Stimulated activated effector memory CD8-positive, alpha-beta T cell treated with anti-CD3 and anti-CD28 coated beads, Interleukin-12 subunit alpha, Interleukin-12 subunit beta, amount 100 ng/mL, for 72 hours (primary cell): ENCODE measurements at regions not wholly inside any gene's neighbourhood (a gene's known extent, or its start where the extent isn't known, plus 50 kb on each side); places are given as distances from the start of the nearest gene placed in this dataset.

ENCODE experiments used
- ATAC-seq: fragments of 150-1000 bp; cut with Tn5 transposase; 2 replicates; pipeline ENCODE4 v1.10.0; 2021
- DNase-seq, 2 donors: peaks; one replicate each; pipeline ENCODE4 v3.0.0; 2021 to 2022; ENCODE audit warnings: low spot score in 2 of 2
- H3K27ac Mint-ChIP-seq: one replicate; pipeline ENCODE4 v1.8.0; 2022; ENCODE audit warnings: mild to moderate bottlenecking, mixed read lengths
- H3K36me3 Mint-ChIP-seq: one replicate; pipeline ENCODE4 v1.8.0; 2022; ENCODE audit warnings: mild to moderate bottlenecking, mixed read lengths
- H3K4me1 Mint-ChIP-seq: one replicate; pipeline ENCODE4 v1.8.0; 2022; ENCODE audit warnings: mixed read lengths
- H3K4me3 Mint-ChIP-seq: one replicate; pipeline ENCODE4 v1.8.0; 2022; ENCODE audit warnings: mild to moderate bottlenecking, mixed read lengths
- H3K9me3 Mint-ChIP-seq: one replicate; pipeline ENCODE4 v1.8.0; 2022; ENCODE audit warnings: mixed read lengths

DNA sequence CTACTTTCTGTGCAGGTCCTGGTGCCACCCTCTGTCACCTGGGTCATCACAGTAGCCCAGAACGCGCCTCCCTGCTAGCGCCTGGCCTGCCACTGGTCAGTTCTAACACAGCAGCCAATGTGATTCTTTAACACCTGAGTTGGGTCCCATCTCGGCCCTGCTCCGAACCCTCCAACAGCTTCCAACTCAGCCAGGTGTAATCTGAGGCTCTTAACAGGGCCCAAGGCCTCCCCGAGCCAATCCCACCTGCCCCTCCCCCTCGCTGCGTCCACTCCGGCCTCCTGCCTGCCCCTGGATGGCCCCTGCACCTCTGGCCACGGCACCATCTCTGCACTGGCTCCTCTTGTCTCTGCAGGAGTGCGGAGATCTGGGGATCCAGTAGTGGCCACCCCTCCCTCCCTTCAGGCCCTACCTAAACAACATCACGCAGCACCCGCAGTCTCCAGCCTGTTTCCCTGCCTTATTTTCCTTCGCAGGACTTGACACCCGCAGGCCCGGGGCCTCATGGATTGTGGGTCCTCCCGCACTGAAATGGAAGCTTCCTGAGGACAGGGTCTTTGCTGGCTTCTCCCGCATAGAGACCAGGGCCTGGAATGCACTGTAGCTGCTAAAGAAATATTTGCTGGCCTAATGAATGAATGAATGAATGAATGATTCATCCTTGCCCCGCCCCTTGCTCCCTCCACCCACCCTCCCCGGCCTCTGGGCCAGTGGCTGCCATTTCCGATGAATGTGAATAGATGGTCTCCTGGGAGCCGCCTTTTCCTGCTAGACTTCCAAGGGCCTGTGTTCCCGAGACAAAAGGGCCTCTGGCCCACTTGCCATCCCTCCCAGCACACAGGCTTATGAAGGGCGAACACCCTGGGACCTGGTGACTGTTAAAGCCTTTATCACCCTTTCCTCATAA, 174.8 kb upstream of the FOXF1 start:
- no peak for DNase-seq
- Mint-ChIP-seq H3K4me3 (no peak overlapping the region), H3K9me3 (no peaks in the 10 kb centered on the region), H3K27ac (no peak overlapping the region), H3K4me1 (no peaks in the 10 kb centered on the region), H3K36me3 (no peaks in the 10 kb centered on the region)
- ATAC-seq, result no peak

DNA sequence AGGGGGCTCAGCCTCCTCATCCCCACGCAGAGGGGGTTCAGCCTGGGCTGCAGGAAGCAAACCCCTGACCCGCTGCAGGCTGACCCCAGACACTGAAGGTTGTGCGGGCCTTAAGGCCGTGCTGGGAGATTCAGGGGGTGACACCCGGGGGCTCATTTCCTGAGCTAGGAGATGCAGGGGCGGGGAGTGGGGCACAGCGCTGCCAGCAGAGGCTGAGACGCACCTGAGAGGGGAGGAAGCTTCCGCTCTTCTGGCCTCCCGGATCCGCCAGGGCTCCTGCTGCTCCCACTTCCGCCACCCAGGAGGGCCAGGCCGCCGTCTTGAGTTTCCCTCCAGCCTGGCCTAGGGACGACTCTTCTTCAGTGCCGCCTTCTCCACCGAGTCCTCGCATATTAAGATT, 173.2 kb upstream of the FOXF1 start:
- DNase-seq (no peak), ATAC-seq (no peak)
- H3K27ac Mint-ChIP-seq, result no peak overlapping the region
- H3K36me3 Mint-ChIP-seq, result no peaks in the 10 kb centered on the region
- no peak overlapping the region for H3K4me3 Mint-ChIP-seq
- no peaks in the 10 kb centered on the region for H3K4me1 Mint-ChIP-seq
- H3K9me3 Mint-ChIP-seq, result no peaks in the 10 kb centered on the region

DNA sequence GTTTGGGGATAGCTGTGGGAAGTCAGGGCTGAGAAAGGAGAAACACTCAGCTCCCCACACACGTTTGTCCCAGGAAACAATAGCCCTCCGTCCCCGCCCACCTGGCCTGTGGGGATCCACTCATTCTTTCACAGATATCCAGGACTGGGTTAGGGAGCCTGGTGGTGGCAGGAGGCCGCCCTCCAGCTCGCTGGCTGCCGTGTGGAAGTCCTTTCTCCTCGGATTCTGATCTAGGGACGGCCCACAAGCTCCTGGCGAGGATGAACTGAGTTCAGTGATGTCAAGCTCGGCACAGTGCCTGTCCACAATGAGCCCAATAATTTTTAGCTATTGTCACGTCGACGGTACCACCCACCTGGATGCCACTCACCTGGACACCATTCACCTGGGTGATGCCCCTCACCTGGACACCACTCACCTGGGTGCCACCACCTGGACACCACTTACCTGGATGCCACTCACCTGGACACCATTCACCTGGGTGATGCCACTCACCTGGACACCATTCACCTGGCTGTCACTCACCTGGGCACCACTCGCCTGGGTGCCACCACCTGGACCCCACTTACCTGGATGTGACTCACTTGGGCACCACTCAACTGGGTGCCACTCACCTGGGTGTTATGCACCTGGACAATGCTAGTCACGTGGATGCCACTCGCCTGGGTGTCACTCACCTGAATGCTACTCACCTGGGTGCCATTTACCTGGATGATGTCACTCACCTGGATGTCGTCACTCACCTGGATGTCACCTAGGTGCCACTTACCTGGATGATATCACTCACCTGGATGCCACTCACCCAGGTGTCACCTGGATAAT, 172.5 kb upstream of the FOXF1 start:
- no peak for DNase-seq
- ATAC-seq, result no peak
- Mint-ChIP-seq H3K27ac (no peak overlapping the region), H3K4me1 (no peaks in the 10 kb centered on the region), H3K9me3 (no peaks in the 10 kb centered on the region), H3K36me3 (no peaks in the 10 kb centered on the region), H3K4me3 (no peak overlapping the region)

DNA sequence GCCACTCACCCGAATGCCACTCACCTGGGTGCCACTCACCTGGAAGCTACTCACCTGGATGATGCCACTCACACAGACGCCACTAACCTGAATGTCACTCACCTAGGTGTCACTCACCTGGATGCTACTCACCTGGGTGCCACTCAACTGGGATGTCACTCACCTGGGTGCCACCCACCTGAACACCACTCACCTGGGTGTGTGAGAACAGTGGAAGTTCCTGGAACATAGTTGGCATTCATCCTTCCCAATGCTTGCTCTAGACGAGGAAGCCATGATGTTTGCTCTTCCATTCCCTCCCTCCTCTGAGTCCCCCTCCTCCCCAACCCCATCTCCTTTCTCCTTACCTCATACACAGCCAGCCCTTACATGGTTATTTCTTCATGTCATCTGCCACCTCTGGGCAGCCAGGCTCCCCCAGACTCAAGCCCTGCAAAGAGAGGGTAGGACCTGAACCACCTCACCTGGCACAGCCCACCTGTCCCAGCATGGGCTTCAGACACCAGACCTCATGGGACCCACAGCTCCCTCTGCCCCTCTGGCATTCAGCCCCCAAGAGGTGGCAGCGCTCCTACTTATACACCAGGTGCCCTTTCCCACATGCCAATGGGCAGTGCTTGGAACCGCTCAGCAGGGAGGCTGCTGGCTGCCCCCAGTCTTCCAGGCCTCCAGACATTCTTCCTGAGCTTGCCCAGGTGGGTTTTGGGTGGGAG, 171.8 kb upstream of the FOXF1 start:
- Mint-ChIP-seq H3K27ac (no peak overlapping the region), H3K4me1 (peaks cover 5% of the 10 kb centered on the region), H3K9me3 (no peaks in the 10 kb centered on the region), H3K4me3 (no peak overlapping the region), H3K36me3 (no peaks in the 10 kb centered on the region)
- DNase-seq, result no peak
- ATAC-seq, result no peak

DNA sequence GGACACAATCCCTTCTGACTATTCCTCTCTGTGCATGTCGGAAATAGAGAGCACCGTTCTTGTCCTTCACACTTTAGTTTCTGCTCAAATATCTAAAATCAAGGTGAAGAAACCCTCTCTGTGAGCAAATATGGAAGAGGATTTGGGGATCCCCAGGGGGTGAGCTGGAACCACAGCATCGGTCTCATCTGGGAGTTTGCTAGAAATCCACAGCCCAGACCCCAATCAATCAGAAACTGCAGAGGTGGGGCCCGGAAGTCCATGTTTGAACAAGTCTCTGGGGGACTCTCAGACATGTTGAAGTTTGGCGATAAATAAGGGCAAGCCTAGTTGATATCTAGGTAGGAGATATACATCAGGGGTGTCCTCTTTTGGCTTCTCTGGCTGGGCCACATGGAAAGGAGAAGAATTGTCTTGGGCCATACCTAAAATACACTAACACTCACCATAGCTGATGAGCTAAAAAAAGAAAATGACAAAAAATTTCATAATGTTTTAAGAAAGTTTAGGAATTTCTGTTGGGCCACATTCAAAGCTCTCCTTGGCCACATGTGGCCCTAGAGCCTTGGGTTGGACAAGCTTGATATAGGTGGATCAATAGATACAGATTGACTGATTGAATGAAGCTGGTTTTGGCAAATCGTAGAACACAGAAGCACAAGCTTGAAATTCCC, 168.0 kb upstream of the FOXF1 start:
- no peak overlapping the region for H3K27ac Mint-ChIP-seq

DNA sequence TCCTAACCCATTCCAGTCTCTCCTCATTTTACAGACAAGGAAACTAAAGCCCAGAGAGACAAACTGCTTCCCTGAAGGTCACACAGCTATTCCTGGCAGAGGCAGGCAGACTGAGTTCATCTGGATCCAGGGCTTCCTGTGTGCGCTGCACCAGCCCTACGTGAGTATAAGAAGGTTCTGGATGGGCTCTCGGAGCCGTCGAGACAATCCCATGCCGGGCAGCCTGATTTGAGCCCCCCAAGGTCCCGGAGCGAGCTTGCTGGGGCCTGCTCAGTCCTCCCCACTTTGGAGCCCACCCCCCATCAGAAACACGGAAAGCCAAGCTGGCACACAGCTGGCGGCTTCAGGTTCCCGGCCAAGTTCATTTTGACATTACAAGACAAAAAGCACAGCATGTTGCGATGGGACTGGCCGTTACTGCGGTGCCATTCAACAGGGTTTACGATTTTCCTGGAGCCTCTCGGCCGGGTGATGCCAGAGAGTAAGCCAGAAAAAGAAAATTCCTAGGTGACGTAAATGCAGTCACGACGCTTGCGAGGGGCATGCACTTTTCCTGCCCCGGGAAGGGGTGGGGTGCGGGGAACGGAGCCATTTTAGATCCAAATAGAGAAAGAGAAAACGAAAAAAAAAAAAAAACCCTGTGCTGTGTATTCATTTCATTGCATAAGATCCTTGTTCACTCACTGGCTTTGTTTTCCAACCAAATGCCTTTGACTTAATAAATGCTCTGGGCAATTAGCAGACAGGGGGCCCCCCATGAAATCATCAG, 167.1 kb upstream of the FOXF1 start:
- Mint-ChIP-seq H3K4me1 (peaks cover 5% of the 10 kb centered on the region), H3K27ac (no peak overlapping the region), H3K36me3 (no peaks in the 10 kb centered on the region), H3K4me3 (no peak overlapping the region), H3K9me3 (no peaks in the 10 kb centered on the region)
- DNase-seq (no peak), ATAC-seq (no peak)

More for the DNA sequence above, 168.0 kb upstream of the FOXF1 start:
- Mint-ChIP-seq H3K9me3 (no peaks in the 10 kb centered on the region), H3K4me3 (no peak overlapping the region), H3K36me3 (no peaks in the 10 kb centered on the region), H3K4me1 (peaks cover 5% of the 10 kb centered on the region)
- DNase-seq (no peak), ATAC-seq (no peak)

DNA sequence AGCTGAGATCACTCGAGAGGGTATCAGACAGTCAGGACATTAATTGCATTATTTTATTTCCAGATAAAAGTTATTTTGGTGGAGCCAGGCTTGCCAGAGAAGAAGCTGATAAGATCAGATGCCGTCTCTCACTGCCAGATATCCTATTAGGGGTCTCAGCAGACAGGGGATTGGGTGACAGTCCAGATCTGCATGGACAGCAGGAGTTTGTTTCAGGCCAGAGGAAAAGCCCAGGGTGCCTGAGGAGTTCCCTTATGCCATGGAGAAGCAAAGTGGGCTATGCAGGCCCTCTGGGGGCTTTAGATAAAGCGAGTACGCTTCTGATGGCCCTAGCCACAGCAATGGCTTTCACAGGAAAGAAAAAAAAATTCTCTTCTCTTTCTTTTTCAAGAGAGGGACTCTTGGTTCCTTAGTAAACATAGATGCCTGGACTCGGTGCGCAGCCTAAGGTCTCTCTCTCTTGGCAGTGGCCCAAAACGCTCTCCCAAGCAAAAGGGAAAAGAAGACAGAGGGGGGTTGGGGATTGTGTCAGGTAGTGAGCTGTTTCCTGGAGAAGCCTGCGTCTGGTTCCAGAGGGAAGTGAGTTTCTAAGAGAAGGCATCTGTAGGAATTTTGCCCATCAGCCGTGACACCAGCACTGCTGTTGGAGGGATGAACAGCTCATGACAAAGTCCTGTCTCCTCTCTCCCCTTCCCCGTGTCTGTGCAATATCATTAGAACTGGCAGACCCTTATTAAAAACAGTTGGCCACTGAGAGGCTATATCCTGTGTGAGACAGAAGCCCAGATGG, 166.3 kb upstream of the FOXF1 start:
- no peaks in the 10 kb centered on the region for H3K9me3 Mint-ChIP-seq
- DNase-seq, result no peak
- H3K36me3 Mint-ChIP-seq, result no peaks in the 10 kb centered on the region
- no peak overlapping the region for H3K4me3 Mint-ChIP-seq
- H3K27ac Mint-ChIP-seq, result no peak overlapping the region
- ATAC-seq, result no peak
- peaks cover 5% of the 10 kb centered on the region for H3K4me1 Mint-ChIP-seq

DNA sequence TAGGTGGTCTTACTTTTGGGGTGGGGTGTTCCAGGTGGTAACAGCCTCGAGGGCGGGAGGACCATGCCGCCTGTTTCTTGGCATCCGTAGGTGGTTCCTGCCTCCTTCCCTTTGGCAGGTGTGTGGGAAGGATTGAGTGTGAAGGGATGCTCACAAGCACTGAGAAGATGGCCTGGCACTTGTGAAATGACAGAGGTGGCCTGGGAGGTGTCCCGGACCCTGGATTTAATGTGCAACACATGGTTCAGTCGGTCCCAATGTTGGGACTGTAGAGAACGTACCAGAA, 165.8 kb upstream of the FOXF1 start:
- DNase-seq (no peak), ATAC-seq (no peak)
- H3K4me3 Mint-ChIP-seq, result no peak overlapping the region
- no peak overlapping the region for H3K27ac Mint-ChIP-seq
- no peaks in the 10 kb centered on the region for H3K9me3 Mint-ChIP-seq
- no peaks in the 10 kb centered on the region for H3K36me3 Mint-ChIP-seq
- peaks cover 5% of the 10 kb centered on the region for H3K4me1 Mint-ChIP-seq

DNA sequence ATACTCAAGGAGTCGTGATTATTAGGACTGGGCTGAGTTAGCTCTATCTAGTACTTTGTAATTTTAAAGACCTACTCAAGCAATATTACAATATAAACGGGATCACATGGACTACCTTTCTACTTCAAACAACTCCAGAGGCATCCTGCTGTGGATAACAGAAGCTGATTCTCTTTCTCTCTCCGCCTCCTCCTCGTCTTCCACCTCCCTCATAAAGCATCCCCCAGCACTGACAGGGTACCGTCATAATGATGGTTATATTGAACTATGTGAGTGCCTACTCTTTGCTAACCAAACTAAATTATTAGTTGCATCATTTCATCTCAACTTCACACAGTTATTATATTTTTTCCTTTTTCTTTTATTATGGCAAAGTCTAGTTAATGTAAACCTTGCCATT, 165.4 kb upstream of the FOXF1 start:
- Mint-ChIP-seq H3K9me3 (no peaks in the 10 kb centered on the region), H3K4me3 (no peak overlapping the region), H3K36me3 (no peaks in the 10 kb centered on the region), H3K4me1 (peaks cover 5% of the 10 kb centered on the region), H3K27ac (no peak overlapping the region)
- no peak for DNase-seq
- ATAC-seq, result no peak

DNA sequence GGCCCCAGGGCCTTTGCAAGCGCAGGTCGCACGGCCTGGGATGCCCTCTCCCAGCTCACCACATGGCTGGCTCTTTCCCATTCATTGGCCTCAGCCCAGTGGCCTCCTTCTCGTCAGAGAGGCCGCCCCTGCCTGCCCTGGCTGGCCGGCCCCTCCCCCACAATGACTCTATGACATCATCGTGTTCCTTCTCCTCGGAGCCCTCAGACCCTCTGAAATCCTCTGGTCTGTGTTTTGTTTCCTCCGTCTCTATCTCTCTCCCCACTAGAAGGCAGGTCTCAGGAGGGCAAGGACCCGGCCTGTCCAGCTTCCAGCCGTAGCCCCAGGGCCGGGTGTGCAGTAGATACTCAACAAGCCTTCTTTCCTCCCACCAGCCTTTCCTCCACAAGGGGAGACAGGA, 164.8 kb upstream of the FOXF1 start:
- ATAC-seq, result no peak
- H3K4me3 Mint-ChIP-seq, result no peak overlapping the region
- DNase-seq, result no peak
- H3K9me3 Mint-ChIP-seq, result no peaks in the 10 kb centered on the region
- no peak overlapping the region for H3K27ac Mint-ChIP-seq
- H3K4me1 Mint-ChIP-seq, result peaks cover 5% of the 10 kb centered on the region
- H3K36me3 Mint-ChIP-seq, result no peaks in the 10 kb centered on the region

DNA sequence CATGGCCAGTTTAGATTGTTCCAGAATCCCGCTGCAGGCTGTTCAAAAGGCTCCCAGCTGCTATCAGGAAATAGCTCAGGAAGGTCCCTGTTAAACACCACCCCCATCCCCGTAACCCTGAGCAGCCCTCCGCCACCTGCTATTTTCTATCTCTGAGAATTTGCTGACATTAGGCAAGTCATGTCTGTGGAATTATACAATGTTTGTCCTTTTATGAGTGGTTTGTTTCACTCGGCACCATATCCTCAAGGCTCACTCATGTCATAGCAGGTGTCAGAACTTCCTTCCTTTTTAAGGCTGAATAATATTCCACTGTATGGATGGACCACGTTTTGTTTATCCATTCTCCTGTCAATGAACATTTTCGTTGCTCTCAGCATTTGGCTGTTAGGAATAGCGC, 164.3 kb upstream of the FOXF1 start:
- H3K4me1 Mint-ChIP-seq, result peaks cover 5% of the 10 kb centered on the region
- no peaks in the 10 kb centered on the region for H3K36me3 Mint-ChIP-seq
- no peaks in the 10 kb centered on the region for H3K9me3 Mint-ChIP-seq
- DNase-seq (no peak), ATAC-seq (no peak)
- H3K27ac Mint-ChIP-seq, result no peak overlapping the region
- H3K4me3 Mint-ChIP-seq, result no peak overlapping the region

DNA sequence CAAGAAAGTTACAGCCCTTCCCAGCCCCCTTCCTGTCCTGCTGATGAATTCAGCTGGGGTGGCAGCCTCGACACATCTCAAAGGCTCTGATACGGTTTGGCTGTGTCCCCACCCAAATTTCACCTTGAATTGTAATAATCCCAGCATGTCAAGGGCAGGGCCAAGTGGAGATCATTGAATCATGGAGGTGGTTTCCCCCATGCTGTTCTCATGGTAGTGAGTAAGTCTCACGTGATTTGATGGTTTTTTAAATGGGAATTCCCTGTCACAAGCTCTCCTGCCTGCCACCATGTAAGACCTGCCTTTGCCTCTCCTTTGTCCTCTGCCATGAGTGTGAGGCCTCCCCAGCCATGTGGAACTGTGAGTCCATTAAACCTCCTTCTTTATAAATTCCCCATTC, 163.2 kb upstream of the FOXF1 start:
- no peak overlapping the region for H3K27ac Mint-ChIP-seq
- no peaks in the 10 kb centered on the region for H3K9me3 Mint-ChIP-seq
- H3K36me3 Mint-ChIP-seq, result no peaks in the 10 kb centered on the region
- H3K4me1 Mint-ChIP-seq, result peaks cover 5% of the 10 kb centered on the region
- H3K4me3 Mint-ChIP-seq, result no peak overlapping the region
- ATAC-seq (no peak), DNase-seq (no peak)

DNA sequence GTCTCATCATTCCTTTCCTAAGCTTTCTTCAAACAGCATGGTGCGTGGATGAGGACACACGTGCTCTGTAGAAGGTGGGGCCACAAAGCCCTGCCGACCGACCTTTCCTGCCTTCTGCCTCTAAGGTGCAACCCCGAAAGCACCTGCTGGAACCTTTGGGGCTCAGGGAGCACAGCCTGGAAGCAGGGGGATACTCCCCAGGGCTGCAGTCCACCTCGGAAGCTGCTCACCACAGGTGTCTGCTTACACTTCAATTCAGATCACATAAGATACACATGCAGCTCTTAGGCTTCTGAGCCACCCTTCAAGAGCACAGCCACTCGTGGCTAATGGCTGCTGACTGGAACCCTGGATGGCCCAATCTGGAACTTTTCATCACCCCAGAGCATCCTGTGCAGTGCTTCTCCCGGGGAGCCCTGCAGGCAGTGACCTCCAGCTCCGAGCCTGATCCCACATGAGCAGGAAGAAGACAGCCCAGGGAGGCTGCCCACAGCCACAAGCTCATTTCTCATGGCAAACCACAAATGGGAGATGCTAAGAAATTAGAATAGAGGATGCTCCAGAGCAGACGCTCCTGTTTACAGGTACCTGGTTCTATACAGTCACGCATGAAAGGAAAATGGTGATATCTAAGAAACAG, 162.3 kb upstream of the FOXF1 start:
- ATAC-seq (no peak), DNase-seq (no peak)
- no peak overlapping the region for H3K4me3 Mint-ChIP-seq
- H3K9me3 Mint-ChIP-seq, result no peaks in the 10 kb centered on the region
- no peak overlapping the region for H3K27ac Mint-ChIP-seq
- no peaks in the 10 kb centered on the region for H3K36me3 Mint-ChIP-seq
- H3K4me1 Mint-ChIP-seq, result peaks cover 5% of the 10 kb centered on the region
